ENCODE measurements at regions not wholly inside any gene's neighbourhood (a gene's known extent, or its start where the extent isn't known, plus 50 kb on each side); places are given as distances from the start of the nearest gene placed in this dataset.
"Not testable (repeated sequence)": the region's sequence is repeated elsewhere in the genome, so short reads cannot be mapped to it uniquely, and the experiment has no call there.

GRCh38 chr2:61645911-61646310 lies 107.8 kb upstream of the XPO1 start:
- Histone ChIP-seq H3K27me3 (ENCODE audit: control insufficient read depth in 4 of 4, insufficient read depth in 4 of 4, low read length in 3 of 4) (no peaks in the 10 kb centered on the region), H3K36me3 (ENCODE audit: control insufficient read depth in 4 of 4, insufficient read depth in 3 of 4, low read depth in 1 of 4, low read length in 3 of 4) (no peaks in the 10 kb centered on the region), H3K9me3 (ENCODE audit: control insufficient read depth in 4 of 4, low read length in 3 of 4) (no peaks in the 10 kb centered on the region), H3K4me3 (ENCODE audit: low read depth in 1 of 3, low read length in 3 of 3) (no peak overlapping the region), H3K9ac (ENCODE audit: low read depth in 1 of 2, low read length in 2 of 2) (no peak overlapping the region), H3K27ac (ENCODE audit: low read depth in 1 of 2, low read length in 2 of 2) (no peak overlapping the region), H3K4me1 (ENCODE audit: control insufficient read depth in 4 of 4, insufficient read depth in 4 of 4, low read length in 3 of 4) (no peaks in the 10 kb centered on the region)
- no peak for DNase-seq (ENCODE audit: low spot score)
- WGBS = 91% methylated on average over 1 of the region's 1 CpG
- TF ChIP-seq TAF1 (conservative IDR thresholded peaks at IDR 0.05) (no peak), RXRA (IDR thresholded peaks at IDR 0.05) (no peak), JUND (IDR thresholded peaks at IDR 0.05) (no peak), FOXA1 (IDR thresholded peaks at IDR 0.05) (no peak), HNF4A (conservative IDR thresholded peaks at IDR 0.05) (no peak)
- TF ChIP-seq, protein P1, sequence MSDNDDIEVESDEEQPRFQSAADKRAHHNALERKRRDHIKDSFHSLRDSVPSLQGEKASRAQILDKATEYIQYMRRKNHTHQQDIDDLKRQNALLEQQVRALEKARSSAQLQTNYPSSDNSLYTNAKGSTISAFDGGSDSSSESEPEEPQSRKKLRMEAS (IDR thresholded peaks at IDR 0.05) = no peak

DNA sequence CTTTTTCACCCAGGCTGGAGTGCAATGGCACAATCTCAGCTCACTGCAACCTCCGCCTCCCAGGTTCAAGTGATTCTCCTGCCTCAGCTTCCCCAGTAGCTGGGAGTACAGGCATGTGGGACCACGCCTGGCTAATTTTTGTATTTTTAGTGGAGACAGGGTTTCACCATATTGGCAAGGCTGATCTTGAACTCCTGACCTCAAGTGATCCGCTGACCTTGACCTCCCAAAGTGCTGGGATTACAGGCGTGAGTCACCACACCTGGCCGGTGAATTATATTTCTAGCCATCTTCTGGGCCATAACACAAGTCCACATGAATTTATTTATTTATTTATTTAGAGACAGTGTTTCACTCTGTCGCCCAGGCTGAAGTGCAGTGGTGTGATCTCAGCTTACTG lies 105.0 kb upstream of the XPO1 start:
- not testable (repeated sequence) for H3K9ac ChIP-seq (ENCODE audit: low read depth in 1 of 2, low read length in 2 of 2); H3K4me1 ChIP-seq (ENCODE audit: control insufficient read depth in 4 of 4, insufficient read depth in 4 of 4, low read length in 3 of 4); H3K27me3 ChIP-seq (ENCODE audit: control insufficient read depth in 4 of 4, insufficient read depth in 4 of 4, low read length in 3 of 4); H3K9me3 ChIP-seq (ENCODE audit: control insufficient read depth in 4 of 4, low read length in 3 of 4); H3K4me3 ChIP-seq (ENCODE audit: low read depth in 1 of 3, low read length in 3 of 3); H3K36me3 ChIP-seq (ENCODE audit: control insufficient read depth in 4 of 4, insufficient read depth in 3 of 4, low read depth in 1 of 4, low read length in 3 of 4); H3K27ac ChIP-seq (ENCODE audit: low read depth in 1 of 2, low read length in 2 of 2); DNase-seq (ENCODE audit: low spot score)
- 96% methylated on average over 6 of the region's 6 CpGs for WGBS

DNA sequence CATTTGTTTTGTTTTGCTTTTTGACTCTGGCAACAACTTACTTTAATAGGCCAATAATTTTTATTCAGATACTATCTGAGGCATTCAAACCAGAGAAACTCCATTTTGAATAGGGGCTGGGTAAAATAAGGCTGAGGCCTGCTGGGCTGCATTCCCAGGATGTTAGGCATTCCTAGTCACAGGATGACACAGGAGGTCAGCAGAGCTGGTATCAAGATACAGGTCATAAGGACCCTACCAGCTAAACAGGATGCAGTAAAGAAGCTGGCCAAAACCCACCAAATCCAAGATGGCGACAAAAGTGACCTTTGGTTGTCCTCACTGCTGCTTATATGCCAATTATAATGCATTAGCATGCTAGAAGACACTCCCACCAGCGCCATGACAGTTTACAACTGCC lies 102.2 kb upstream of the XPO1 start:
- TF ChIP-seq YY1 (IDR thresholded peaks at IDR 0.05) = no peak
- TF ChIP-seq, protein P1 (IDR thresholded peaks at IDR 0.05) = no peak
- TF ChIP-seq EGR1 (IDR thresholded peaks at IDR 0.05; ENCODE audit: low read depth in 2 of 2) = no peak
- TF ChIP-seq TAF1 (conservative IDR thresholded peaks at IDR 0.05) = no peak
- TF ChIP-seq FOXA2 (IDR thresholded peaks at IDR 0.05) = no peak
- TF ChIP-seq, protein P2, sequence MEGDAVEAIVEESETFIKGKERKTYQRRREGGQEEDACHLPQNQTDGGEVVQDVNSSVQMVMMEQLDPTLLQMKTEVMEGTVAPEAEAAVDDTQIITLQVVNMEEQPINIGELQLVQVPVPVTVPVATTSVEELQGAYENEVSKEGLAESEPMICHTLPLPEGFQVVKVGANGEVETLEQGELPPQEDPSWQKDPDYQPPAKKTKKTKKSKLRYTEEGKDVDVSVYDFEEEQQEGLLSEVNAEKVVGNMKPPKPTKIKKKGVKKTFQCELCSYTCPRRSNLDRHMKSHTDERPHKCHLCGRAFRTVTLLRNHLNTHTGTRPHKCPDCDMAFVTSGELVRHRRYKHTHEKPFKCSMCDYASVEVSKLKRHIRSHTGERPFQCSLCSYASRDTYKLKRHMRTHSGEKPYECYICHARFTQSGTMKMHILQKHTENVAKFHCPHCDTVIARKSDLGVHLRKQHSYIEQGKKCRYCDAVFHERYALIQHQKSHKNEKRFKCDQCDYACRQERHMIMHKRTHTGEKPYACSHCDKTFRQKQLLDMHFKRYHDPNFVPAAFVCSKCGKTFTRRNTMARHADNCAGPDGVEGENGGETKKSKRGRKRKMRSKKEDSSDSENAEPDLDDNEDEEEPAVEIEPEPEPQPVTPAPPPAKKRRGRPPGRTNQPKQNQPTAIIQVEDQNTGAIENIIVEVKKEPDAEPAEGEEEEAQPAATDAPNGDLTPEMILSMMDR (IDR thresholded peaks at IDR 0.05; ENCODE audit: low read depth, low read length, missing input control) = no peak
- TF ChIP-seq RAD21 (IDR thresholded peaks at IDR 0.05) = no peak
- TF ChIP-seq, protein P3, sequence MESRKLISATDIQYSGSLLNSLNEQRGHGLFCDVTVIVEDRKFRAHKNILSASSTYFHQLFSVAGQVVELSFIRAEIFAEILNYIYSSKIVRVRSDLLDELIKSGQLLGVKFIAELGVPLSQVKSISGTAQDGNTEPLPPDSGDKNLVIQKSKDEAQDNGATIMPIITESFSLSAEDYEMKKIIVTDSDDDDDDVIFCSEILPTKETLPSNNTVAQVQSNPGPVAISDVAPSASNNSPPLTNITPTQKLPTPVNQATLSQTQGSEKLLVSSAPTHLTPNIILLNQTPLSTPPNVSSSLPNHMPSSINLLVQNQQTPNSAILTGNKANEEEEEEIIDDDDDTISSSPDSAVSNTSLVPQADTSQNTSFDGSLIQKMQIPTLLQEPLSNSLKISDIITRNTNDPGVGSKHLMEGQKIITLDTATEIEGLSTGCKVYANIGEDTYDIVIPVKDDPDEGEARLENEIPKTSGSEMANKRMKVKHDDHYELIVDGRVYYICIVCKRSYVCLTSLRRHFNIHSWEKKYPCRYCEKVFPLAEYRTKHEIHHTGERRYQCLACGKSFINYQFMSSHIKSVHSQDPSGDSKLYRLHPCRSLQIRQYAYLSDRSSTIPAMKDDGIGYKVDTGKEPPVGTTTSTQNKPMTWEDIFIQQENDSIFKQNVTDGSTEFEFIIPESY (IDR thresholded peaks at IDR 0.05) = no peak
- no peak overlapping the region for H3K9ac ChIP-seq (ENCODE audit: low read depth in 1 of 2, low read length in 2 of 2)
- H3K27me3 ChIP-seq (ENCODE audit: control insufficient read depth in 4 of 4, insufficient read depth in 4 of 4, low read length in 3 of 4) = no peaks in the 10 kb centered on the region
- H3K9me3 ChIP-seq (ENCODE audit: control insufficient read depth in 4 of 4, low read length in 3 of 4) = no peaks in the 10 kb centered on the region
- H3K4me1 ChIP-seq (ENCODE audit: control insufficient read depth in 4 of 4, insufficient read depth in 4 of 4, low read length in 3 of 4) = no peaks in the 10 kb centered on the region
- WGBS = 92% methylated on average over 2 of the region's 2 CpGs
- no peak overlapping the region for H3K27ac ChIP-seq (ENCODE audit: low read depth in 1 of 2, low read length in 2 of 2)
- H3K4me3 ChIP-seq (ENCODE audit: low read depth in 1 of 3, low read length in 3 of 3) = no peak overlapping the region
- no peak for DNase-seq (ENCODE audit: low spot score)
- no peaks in the 10 kb centered on the region for H3K36me3 ChIP-seq (ENCODE audit: control insufficient read depth in 4 of 4, insufficient read depth in 3 of 4, low read depth in 1 of 4, low read length in 3 of 4)

Data from liver (tissue), 8 donors.